Hepatic stellate cell (primary cell): ENCODE measurements at regions not wholly inside any gene's neighbourhood (a gene's known extent, or its start where the extent isn't known, plus 50 kb on each side); places are given as distances from the start of the nearest gene placed in this dataset.
"Not testable (repeated sequence)": the region's sequence is repeated elsewhere in the genome, so short reads cannot be mapped to it uniquely, and the experiment has no call there.

Experiments
- DNase-seq: peaks from one replicate; pipeline ENCODE4 v3.0.0; 2011; ENCODE audit warnings: low spot score

DNA sequence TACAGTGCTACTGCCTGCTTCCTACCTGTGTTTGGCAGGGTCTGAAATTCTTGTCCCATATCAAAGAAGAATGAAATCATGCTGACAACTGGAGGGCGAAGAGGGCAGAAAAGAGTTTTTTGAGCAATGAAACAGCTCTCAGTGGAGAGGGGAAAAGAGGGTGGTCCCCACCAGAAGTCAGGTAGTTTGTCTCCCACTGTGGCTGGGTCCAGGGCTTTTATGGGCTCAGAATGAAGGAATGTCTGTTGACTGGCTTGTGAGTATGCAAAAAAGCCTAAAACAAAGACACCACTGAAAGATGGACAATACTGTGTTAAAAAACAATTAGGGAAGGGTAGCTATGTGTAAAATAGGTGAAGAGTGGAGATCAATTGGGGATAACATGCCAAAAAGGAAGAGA, 115.0 kb downstream of the ADAM29 start:
- DNase-seq = no peak

DNA sequence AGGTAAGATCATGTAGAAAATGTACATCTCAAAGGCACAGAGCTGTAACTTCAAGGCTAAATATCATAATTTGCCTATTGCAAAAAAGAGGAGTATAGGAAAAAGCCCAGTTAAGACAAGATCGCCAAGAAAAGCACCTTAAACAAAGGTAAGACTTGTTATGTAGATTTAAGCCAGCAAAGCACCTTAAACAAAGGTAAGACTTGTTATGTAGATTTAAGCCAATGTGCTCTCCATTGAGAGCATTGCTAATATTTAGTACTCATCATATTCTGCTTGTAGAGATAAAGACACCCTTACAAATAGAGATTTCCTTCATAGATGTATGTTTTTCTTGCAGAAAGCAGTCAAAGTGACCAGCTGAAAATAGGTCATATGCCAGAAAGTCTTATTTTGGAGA, 115.8 kb downstream of the ADAM29 start:
- no peak for DNase-seq

DNA sequence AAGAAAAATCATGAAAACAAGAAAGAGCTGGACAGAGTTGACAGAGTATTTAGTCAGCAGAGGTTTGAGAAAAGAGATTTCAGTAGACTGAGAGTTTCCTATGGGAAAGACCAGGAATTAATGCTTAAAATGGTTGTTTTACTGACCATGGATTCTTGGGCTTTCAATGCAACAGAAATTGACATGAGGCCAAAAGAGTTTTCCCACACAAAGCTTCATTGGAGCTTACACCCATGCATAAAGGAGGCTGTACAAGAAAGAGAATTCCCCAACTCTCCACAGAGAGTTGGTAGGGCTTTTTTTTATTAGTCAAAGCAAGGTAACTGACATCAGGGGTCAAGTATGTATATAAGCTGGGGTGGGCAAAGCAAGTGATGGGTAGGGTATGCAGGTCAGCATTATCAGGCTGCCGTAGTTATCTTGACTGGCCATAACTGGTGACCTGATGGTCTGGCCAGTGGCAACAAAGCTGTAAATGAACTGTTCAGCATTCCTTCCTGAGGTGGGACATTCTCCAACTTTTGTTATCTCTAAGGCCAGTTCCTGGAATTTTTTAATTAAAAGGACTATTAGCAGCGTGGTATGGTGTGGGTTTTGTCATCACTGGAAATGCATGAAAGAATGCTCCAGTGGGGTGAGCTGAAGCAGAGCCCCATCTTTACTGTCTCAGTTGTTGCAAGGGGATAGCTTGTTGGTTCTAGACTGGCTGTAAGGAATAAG, 117.0 kb downstream of the ADAM29 start:
- DNase-seq = no peak

DNA sequence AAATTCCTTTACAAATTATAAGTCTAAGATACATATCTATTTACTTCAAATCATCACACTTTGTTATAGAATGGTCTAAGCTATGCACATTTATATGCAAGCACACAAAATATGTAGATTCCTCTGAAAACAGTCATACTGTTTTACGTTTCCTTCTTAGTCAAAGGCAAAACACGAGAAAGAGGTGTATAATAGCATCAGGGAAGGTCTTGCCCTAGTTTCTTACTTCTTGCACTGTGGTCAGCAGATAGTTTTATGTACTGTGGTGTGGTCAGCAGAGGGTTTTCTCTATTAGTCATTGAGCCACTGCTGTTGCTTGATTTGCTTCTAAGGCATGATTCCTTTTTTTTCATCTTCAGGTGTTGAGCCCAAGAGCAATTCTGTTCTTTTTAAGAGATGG, 117.7 kb downstream of the ADAM29 start:
- no peak for DNase-seq

DNA sequence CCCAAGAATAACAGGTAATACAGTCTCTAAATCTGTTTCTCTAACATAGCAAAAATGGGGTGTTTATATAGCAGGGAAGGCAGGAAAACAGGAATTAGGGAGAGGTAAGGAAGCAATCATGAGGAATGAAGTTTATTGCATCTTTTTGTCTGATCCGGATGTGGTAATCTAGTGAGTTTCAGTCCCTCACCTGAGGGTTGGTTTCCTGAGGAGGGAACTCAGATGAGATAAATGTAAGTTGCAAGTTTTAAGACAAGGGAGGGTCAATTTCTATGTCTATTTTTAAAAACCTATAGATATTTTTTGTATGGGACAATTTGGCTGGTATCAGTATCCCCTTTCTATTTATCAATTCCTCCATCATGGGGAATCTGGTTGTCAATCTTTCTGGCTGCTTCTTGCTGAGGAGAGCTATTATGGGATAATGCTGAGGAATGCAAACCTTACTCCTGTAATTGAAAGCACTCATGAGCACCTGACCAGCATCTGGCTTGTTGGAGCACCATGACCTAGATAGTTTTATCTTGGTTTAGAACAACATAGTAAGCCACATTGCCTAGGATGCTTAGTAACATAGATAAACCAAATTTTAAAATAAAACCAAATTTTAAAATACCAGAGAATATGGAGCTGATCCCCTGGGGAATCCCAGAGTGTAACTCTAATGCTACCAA, 130.1 kb downstream of the ADAM29 start:
- no peak for DNase-seq

- no peak for DNase-seq
Measured at GRCh38 chr4:175048906-175049305, 130.7 kb downstream of the ADAM29 start.

DNA sequence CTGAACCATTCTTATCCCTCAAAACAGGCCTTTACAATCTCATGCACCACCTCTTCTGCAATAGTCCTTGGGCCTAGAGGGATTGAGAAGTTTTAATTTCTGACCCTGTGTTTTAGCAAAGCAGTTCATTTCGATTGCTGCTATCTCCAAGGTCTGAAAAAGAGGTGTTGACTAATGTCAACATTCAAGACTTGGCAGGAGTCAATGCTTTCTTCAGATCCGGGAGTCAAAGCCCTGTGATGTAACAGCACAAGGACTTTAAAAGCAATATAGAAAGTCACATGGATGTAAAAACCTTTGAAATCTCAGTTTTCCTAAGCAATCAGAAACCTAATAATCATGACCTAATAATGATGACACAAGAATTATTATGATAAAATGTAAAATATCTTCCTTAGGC, 133.8 kb downstream of the ADAM29 start:
- DNase-seq = no peak

DNA sequence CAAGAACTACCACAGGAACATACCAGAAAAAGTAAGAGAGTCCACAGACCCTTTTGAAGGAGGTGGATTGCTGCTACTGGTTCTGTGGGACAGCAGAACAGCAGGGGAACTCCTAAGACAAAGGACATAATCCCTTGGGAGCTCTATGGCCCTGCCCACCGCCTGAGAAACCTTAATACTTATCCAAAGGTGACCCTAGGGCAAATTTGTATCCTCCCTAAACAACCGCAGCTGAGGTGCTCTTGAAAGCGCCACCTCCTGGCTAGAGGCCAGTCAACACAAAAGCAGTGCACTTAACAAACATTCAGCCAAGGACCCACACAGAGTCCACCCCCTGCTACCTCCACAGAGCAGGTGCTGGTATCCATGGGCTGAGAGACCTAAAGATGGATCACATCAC, 136.8 kb downstream of the ADAM29 start:
- DNase-seq = no peak

GRCh38 chr4:175062183-175062592, 144.0 kb downstream of the ADAM29 start:
- no peak for DNase-seq

- no peak for DNase-seq
Measured at GRCh38 chr4:175065228-175065627, 147.1 kb downstream of the ADAM29 start.

- no peak for DNase-seq
Measured at GRCh38 chr4:175066923-175067627, 148.9 kb downstream of the ADAM29 start.

- DNase-seq = no peak
Measured at GRCh38 chr4:175068266-175068665, 150.1 kb downstream of the ADAM29 start.

DNA sequence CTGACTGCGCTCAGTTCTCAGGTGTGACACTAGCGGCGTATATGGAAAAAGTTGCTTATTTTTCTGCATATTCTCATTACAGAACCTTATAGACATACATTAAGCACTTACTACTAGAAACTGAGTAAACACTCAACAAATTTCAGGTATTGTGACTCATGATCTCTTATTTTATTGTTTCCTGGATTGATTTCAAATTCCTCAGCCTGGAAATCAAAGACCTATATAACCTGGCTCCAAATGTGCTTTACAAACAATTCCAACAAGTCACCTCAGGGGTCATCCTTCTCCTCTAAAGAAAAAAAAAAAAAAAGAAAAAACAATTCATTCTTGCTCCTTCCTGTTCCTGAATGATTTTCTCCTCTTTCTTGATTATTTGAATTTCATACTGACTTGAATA, 152.3 kb downstream of the ADAM29 start:
- no peak for DNase-seq

- no peak for DNase-seq
Measured at GRCh38 chr4:175071123-175071522, 153.0 kb downstream of the ADAM29 start.

DNA sequence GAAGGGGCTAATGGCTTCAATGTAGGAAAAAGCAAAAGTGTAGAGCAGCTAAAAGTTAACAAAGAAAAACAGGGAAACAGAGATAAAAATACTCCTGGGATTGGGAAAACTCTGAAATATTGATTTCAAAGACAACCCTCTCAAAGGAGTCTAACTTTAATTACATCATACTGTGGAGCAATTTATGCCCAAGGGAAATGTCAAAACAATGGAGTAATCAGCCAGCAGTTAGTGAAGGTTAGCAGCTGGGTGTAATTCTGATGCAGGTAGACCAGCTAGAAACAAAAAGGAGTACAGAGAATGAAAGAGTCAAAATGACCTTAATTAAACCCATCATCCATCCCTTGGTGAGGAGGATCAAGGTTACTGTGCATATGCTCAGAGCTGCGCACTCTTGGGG, 169.0 kb downstream of the ADAM29 start:
- DNase-seq = no peak

GRCh38 chr4:175090116-175090515, 172.0 kb downstream of the ADAM29 start:
- DNase-seq = no peak

DNA sequence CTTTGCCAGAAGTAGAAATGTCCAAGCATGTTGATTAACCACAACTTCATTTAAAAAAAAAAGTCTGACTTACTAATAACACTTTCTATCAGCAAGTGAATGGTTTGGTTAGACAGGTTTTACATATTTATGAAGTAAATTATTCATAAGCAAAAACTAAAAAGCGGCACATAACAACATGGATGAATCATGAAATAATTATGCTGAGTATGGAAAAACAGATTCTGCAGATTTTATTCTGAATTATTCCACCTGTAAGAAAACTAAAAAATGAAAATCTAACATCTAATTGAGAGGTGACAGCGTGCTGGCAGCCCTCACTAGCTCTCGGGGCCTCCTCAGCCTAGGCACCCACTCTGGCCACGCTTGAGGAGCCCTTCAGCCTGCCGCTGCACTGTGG, 173.5 kb downstream of the ADAM29 start:
- no peak for DNase-seq

DNA sequence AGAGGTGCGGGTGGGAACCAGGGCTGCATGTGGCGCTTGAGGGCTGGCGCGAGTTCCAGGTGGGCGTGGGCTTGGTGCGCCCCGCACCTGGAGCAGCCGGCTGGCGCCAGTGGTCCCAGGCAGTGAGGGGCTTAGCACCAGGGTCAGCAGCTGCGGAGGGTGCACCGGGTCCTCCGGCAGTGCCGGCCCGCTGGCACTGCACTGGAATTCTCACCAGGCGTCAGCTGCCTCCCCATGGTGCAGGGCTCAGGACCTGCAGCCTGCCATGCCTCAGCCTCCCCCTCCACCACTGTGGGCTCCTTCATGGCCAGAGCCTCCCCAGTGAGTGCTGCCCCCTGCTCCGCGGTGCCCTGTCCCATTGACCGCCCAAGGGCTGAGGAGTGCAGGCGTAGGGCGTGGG, 174.0 kb downstream of the ADAM29 start:
- DNase-seq = no peak

DNA sequence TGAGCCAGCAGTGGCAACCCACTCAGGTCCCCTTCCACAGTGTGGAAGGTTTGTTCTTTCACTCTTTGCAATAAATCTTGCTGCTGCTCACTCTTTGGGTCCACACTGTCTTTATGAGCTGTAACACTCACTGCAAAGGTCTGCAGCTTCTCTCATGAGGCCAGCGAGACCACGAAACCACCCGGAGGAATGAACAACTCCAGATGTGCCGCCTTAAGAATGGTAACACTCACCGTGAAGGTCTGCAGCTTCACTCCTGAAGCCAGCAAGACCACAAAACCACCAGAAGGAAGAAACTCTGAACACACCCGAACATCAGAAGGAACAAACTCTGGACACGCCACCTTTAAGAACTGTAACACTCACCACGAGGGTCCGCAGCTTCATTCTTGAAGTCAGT, 174.9 kb downstream of the ADAM29 start:
- not testable (repeated sequence) for DNase-seq

DNA sequence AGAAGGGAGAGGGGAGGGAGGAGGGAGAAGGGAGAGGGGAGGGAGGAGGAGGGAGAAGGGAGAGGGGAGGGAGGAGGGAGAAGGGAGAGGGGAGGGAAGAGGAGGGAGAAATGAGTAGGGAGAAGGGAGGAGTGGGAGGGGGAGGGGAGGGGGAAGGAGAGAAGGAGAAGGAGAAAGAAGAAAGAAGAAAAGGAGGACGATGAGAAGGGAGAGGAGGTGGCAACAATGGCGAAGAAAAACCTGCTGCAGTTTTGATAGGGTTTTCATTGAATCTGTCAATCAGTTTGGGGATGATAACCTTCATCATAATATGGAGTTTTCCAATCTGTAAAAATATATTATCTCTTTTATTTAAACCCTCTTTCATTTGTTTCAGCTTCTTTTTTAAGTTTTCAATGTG, 185.2 kb downstream of the ADAM29 start:
- no peak for DNase-seq

DNA sequence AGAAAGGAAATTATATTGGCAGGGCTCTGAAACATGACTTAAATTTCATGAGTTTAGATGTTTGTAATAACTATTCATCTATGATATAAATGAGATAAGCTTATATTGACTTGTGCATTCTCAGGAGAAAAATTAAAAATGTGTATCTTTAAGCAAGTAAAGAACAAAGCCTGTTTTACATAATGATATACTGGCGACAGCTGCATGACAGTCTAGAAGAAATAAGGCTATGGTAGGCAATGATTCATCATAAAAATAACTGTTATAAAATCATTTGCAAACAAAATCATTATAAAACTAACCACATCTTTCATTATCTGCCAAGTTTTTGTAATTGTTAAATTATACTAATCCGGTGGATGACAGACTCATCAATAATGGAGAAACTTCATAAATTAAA, 188.1 kb downstream of the ADAM29 start:
- no peak for DNase-seq

GRCh38 chr4:175109933-175110332, 191.8 kb downstream of the ADAM29 start:
- no peak for DNase-seq

GRCh38 chr4:175125410-175126068, 207.4 kb downstream of the ADAM29 start:
- no peak for DNase-seq
